PC-3 (cell line): ENCODE measurements at regions not wholly inside any gene's neighbourhood (a gene's known extent, or its start where the extent isn't known, plus 50 kb on each side); places are given as distances from the start of the nearest gene placed in this dataset.

ENCODE experiments used
- EZH2 ChIP-seq: fragments of 300-600 bp; sonication (generic); IDR thresholded peaks from one replicate; pipeline ENCODE4 v1.6.1; 2017; ENCODE audit warnings: antibody characterized with exemption, mild to moderate bottlenecking, low read length; ENCODE audit not compliant: unreplicated experiment
- EZH2phosphoT487 ChIP-seq: fragments of 300-600 bp; sonication (generic); IDR thresholded peaks from 2 replicates; pipeline ENCODE4 v1.6.1; 2018; ENCODE audit warnings: mild to moderate bottlenecking, antibody characterized with exemption, low read length, borderline replicate concordance
- TF ChIP-seq, protein P1 (sequence below): fragments of 300-600 bp; sonication (generic); conservative IDR thresholded peaks from 2 replicates; pipeline ENCODE4 v1.5.1; 2017; ENCODE audit warnings: antibody characterized with exemption, low read depth, mild to moderate bottlenecking, low read length

GRCh38 chr3:194950906-194951628, 265.4 kb downstream of the FAM43A start:
- TF ChIP-seq, protein P1, sequence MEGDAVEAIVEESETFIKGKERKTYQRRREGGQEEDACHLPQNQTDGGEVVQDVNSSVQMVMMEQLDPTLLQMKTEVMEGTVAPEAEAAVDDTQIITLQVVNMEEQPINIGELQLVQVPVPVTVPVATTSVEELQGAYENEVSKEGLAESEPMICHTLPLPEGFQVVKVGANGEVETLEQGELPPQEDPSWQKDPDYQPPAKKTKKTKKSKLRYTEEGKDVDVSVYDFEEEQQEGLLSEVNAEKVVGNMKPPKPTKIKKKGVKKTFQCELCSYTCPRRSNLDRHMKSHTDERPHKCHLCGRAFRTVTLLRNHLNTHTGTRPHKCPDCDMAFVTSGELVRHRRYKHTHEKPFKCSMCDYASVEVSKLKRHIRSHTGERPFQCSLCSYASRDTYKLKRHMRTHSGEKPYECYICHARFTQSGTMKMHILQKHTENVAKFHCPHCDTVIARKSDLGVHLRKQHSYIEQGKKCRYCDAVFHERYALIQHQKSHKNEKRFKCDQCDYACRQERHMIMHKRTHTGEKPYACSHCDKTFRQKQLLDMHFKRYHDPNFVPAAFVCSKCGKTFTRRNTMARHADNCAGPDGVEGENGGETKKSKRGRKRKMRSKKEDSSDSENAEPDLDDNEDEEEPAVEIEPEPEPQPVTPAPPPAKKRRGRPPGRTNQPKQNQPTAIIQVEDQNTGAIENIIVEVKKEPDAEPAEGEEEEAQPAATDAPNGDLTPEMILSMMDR: no peak
- no peak for TF ChIP-seq EZH2phosphoT487
- no peak for TF ChIP-seq EZH2
